Stimulated activated naive CD8-positive, alpha-beta T cell treated with anti-CD3 and anti-CD28 coated beads, Interleukin-15, Interleukin-2, amounts not matched to agents 100 ng/mL and 50 ng/mL, for 24 hours (primary cell): ENCODE measurements at regions not wholly inside any gene's neighbourhood (a gene's known extent, or its start where the extent isn't known, plus 50 kb on each side); places are given as distances from the start of the nearest gene placed in this dataset.

Source experiments
- H3K27ac Mint-ChIP-seq: one replicate; pipeline ENCODE4 v1.8.0; 2021; ENCODE audit warnings: mild to moderate bottlenecking, mixed read lengths
- H3K27me3 Mint-ChIP-seq: one replicate; pipeline ENCODE4 v1.8.0; 2021; ENCODE audit warnings: mixed read lengths
- H3K36me3 Mint-ChIP-seq: one replicate; pipeline ENCODE4 v1.8.0; 2021; ENCODE audit warnings: low read depth, mixed read lengths
- H3K4me1 Mint-ChIP-seq: one replicate; pipeline ENCODE4 v1.8.0; 2021; ENCODE audit warnings: low read depth, mixed read lengths
- H3K4me3 Mint-ChIP-seq: one replicate; pipeline ENCODE4 v1.8.0; 2021; ENCODE audit warnings: mild to moderate bottlenecking, mixed read lengths
- H3K9me3 Mint-ChIP-seq: one replicate; pipeline ENCODE4 v1.8.0; 2021; ENCODE audit warnings: mixed read lengths

DNA sequence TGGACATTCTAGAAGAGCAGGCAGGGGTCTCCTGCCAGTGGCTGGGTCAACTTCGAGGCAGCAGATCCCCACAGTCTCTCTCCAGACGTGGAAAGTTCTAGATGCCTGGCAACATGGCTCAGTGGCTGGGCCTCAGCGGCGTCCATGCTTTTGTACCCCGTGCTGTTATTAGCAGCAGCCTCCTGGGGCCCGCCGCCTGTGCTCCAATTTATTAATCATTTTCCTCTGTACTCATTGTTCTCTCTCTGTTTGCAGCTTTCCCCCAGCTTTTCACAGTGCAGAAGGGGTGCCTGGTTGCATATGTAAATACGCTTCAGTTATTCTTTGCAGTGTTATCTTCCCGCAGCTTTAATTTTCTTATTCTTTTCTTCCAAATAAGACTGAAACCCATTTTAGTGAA is 515.1 kb downstream of the TBC1D22A start:
- Mint-ChIP-seq H3K27me3 (peaks cover 14% of the 10 kb centered on the region), H3K9me3 (no peaks in the 10 kb centered on the region), H3K36me3 (no peaks in the 10 kb centered on the region), H3K4me1 (no peaks in the 10 kb centered on the region), H3K4me3 (no peak overlapping the region), H3K27ac (no peak overlapping the region)

DNA sequence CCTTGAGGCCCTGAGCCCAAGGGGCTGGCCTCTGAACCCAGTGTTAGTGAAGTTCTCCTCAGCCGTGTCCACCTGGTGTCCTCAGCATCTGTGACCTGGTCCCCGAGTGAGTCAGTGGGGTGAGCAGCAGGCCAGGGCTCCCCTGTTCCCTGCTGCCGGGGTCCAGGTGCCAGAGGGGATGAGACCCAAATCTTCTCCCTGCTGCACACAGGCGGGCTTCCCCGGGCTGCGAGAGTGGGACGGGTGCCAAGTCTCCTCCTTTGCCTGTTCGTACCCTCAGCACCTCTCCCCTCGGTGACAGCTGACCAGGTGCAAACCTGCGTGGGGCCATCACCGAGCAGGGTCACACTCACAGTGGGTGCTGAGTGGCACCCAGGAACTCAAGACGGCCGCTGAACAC is 514.5 kb downstream of the TBC1D22A start:
- Mint-ChIP-seq H3K36me3 (no peaks in the 10 kb centered on the region), H3K4me3 (no peak overlapping the region)

DNA sequence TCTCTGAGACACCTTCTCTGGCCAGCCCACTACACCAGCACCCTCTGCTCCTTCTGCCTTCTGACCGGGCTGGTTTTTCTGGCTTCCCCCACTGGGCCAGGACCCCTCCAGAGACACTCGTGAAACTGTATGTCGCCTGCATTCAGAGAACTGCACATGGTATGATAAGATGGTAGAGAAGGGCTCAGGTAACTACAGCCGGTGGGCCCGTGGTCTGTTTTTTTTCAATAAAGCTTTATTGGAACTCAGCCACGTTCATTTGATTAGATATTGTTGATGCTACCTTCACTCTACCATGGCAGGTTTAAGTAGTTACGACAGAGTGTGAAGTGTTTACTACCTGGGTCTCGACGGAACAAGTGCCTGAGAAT is 514.0 kb downstream of the TBC1D22A start:
- Mint-ChIP-seq H3K4me1 (no peaks in the 10 kb centered on the region), H3K4me3 (no peak overlapping the region), H3K36me3 (no peaks in the 10 kb centered on the region), H3K27me3 (peaks cover 14% of the 10 kb centered on the region), H3K9me3 (no peaks in the 10 kb centered on the region), H3K27ac (no peak overlapping the region)

More for the DNA sequence above, 514.5 kb downstream of the TBC1D22A start:
- Mint-ChIP-seq H3K4me1 (no peaks in the 10 kb centered on the region), H3K27ac (no peak overlapping the region), H3K9me3 (no peaks in the 10 kb centered on the region), H3K27me3 (peaks cover 14% of the 10 kb centered on the region)

GRCh38 chr22:47275605-47276449 is 513.4 kb downstream of the TBC1D22A start:
- Mint-ChIP-seq H3K4me1 (no peaks in the 10 kb centered on the region), H3K9me3 (no peaks in the 10 kb centered on the region), H3K27ac (no peak overlapping the region)

GRCh38 chr22:47274196-47274595 is 511.7 kb downstream of the TBC1D22A start:
- no peaks in the 10 kb centered on the region for H3K4me1 Mint-ChIP-seq
- H3K4me3 Mint-ChIP-seq = no peak overlapping the region
- no peaks in the 10 kb centered on the region for H3K36me3 Mint-ChIP-seq
- H3K27ac Mint-ChIP-seq = no peak overlapping the region
- no peaks in the 10 kb centered on the region for H3K9me3 Mint-ChIP-seq
- peaks cover 14% of the 10 kb centered on the region for H3K27me3 Mint-ChIP-seq

More at GRCh38 chr22:47275605-47276449, 513.4 kb downstream of the TBC1D22A start:
- no peaks in the 10 kb centered on the region for H3K36me3 Mint-ChIP-seq
- no peak overlapping the region for H3K4me3 Mint-ChIP-seq
- peaks cover 14% of the 10 kb centered on the region for H3K27me3 Mint-ChIP-seq

- Mint-ChIP-seq H3K36me3 (no peaks in the 10 kb centered on the region), H3K27me3 (no peaks in the 10 kb centered on the region), H3K9me3 (no peaks in the 10 kb centered on the region), H3K4me1 (no peaks in the 10 kb centered on the region), H3K27ac (no peak overlapping the region), H3K4me3 (no peak overlapping the region)
Observed at GRCh38 chr22:47270463-47271135, 508.1 kb downstream of the TBC1D22A start.

GRCh38 chr22:47269516-47270088 is 507.2 kb downstream of the TBC1D22A start:
- no peaks in the 10 kb centered on the region for H3K36me3 Mint-ChIP-seq
- H3K27ac Mint-ChIP-seq = no peak overlapping the region
- no peaks in the 10 kb centered on the region for H3K27me3 Mint-ChIP-seq
- H3K4me3 Mint-ChIP-seq = no peak overlapping the region
- no peaks in the 10 kb centered on the region for H3K9me3 Mint-ChIP-seq
- H3K4me1 Mint-ChIP-seq = no peaks in the 10 kb centered on the region

DNA sequence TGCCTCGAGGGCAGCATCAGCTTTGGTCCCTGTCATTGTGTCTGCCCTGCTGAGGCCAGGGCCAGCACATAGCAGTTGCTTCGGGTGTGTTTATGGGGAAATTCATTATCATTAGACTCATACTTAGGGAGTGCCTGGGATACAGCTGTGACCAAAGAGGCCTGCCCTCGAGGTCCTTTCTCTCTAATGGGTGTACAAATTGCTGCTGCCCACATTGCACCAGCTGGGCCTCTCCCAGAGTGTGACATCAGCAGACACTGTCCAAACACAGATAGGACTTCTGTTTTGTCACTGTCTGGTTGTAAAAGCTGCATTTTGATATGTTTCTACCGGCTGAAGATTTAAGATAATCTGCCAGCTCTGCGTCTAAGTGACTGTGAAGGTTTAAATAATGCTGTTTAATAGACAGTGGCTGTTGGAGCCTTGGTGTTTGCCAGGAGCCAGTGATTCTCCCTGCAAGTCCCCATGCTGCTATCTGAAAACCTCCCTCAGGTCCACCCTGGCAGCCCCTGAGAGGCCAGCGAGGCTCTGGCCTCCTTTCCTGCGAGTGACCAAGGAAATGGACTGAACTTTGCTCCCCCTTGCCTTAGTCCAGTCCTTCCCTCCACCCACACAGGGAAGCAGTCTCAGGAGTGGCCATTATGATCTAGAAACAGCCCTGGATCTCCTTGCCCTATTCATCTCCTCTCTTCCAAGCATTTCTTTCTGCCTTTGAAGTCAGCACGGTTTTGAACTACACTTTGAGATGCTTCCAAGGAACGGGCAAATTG is 505.2 kb downstream of the TBC1D22A start:
- H3K4me1 Mint-ChIP-seq = no peaks in the 10 kb centered on the region
- H3K9me3 Mint-ChIP-seq = no peaks in the 10 kb centered on the region
- H3K4me3 Mint-ChIP-seq = no peak overlapping the region
- no peak overlapping the region for H3K27ac Mint-ChIP-seq
- H3K27me3 Mint-ChIP-seq = no peaks in the 10 kb centered on the region
- H3K36me3 Mint-ChIP-seq = no peaks in the 10 kb centered on the region

DNA sequence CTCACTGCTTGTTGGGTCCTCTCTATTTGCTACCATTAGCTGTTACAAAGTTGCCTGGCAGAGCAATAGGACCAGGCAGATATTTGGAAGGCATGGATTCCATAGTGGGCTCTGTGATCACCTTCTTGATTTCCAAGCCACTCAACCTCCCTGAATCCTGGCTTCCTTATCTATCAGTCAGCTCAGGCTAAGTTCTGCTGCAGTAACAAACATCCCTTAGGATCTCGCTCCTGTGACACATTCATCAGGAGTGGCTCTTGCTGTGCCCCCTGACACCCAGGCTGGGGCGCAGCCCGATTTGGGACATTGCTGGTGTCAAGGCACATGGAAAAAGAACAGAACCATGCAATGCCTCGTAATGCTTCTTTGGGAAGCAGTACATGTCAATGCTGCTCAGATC is 503.9 kb downstream of the TBC1D22A start:
- Mint-ChIP-seq H3K36me3 (no peaks in the 10 kb centered on the region), H3K4me1 (no peaks in the 10 kb centered on the region), H3K9me3 (no peaks in the 10 kb centered on the region), H3K27me3 (no peaks in the 10 kb centered on the region), H3K27ac (no peak overlapping the region), H3K4me3 (no peak overlapping the region)

DNA sequence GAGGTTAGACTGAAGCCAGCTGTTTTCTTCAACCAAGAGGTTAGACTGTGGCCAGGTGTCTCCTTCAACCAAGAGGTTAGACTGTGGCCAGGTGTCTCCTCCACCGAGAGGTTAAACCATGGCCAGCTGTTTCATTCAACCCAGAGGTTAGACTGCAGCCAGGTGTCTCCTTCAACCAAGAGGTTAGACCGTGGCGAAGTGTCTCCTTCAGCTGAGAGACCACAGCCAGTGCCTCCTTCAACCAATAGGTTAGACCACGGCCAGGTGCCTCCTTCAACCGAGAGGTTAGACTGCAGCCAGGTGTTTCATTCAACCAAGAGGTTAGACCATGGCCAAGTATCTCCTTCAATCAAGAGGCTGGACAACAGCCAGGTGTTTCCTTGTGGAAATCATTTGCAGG is 498.1 kb downstream of the TBC1D22A start:
- Mint-ChIP-seq H3K36me3 (no peaks in the 10 kb centered on the region), H3K4me1 (no peaks in the 10 kb centered on the region), H3K9me3 (no peaks in the 10 kb centered on the region), H3K27me3 (peaks cover 3% of the 10 kb centered on the region), H3K4me3 (no peak overlapping the region), H3K27ac (no peak overlapping the region)

DNA sequence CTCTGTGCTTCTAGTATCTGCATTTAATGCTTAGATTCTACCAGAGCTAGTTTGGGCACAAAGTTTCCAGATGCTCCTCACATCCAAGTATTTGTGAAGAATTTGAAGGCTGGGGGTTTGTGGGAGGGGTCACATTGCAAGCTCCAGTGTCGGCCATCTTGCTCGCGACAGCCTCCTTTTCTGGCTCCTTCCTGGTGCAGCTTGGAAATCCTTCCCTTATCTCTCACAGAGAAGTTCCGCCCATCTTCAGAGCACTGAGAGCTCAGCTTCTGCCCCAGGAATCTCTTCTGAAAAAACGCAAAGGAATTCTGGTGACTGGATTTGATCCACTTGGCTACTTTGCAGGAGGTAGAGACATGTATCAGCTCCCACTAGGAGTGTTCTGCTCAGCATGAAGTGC is 497.5 kb downstream of the TBC1D22A start:
- H3K36me3 Mint-ChIP-seq = no peaks in the 10 kb centered on the region
- peaks cover 3% of the 10 kb centered on the region for H3K27me3 Mint-ChIP-seq
- H3K4me1 Mint-ChIP-seq = no peaks in the 10 kb centered on the region
- H3K4me3 Mint-ChIP-seq = no peak overlapping the region
- no peaks in the 10 kb centered on the region for H3K9me3 Mint-ChIP-seq
- H3K27ac Mint-ChIP-seq = no peak overlapping the region

DNA sequence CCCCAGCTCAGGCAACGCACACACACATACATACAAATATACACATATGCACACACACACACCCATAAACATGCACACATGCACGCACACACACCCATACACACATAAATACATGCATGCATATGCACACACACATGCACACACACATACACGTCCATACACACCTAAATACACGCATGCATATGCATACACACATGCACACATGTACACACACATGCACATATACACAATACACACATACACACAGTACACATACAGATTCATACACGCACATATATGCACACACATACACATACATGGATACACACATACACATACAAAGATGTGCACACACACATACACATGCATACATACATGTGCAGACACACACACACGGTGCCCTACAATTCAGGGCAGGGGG is 496.6 kb downstream of the TBC1D22A start:
- no peaks in the 10 kb centered on the region for H3K36me3 Mint-ChIP-seq
- H3K27ac Mint-ChIP-seq = no peak overlapping the region
- H3K27me3 Mint-ChIP-seq = peaks cover 3% of the 10 kb centered on the region
- H3K4me1 Mint-ChIP-seq = no peaks in the 10 kb centered on the region
- no peaks in the 10 kb centered on the region for H3K9me3 Mint-ChIP-seq
- H3K4me3 Mint-ChIP-seq = no peak overlapping the region

DNA sequence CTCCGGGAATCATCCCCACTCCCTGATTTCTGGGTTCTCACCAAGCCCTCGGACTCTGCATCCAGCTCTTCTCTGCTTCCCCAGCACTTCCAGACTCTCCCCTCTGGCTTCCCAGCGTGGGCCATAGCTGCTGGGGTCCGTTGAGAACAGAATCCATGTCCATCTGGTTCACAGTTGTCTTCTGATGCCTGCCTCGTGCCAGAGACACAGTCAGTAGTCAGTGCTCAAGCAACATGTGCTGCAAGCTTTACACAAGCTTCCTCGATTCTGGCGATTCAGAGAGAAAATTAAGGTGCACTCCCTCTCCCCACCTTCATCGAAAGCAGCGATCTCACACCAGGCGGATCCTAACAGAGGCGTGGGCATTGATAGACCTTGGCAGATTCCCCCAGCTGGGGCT is 495.5 kb downstream of the TBC1D22A start:
- Mint-ChIP-seq H3K27ac (no peak overlapping the region), H3K4me3 (no peak overlapping the region), H3K36me3 (no peaks in the 10 kb centered on the region), H3K9me3 (no peaks in the 10 kb centered on the region), H3K4me1 (no peaks in the 10 kb centered on the region), H3K27me3 (peaks cover 3% of the 10 kb centered on the region)

DNA sequence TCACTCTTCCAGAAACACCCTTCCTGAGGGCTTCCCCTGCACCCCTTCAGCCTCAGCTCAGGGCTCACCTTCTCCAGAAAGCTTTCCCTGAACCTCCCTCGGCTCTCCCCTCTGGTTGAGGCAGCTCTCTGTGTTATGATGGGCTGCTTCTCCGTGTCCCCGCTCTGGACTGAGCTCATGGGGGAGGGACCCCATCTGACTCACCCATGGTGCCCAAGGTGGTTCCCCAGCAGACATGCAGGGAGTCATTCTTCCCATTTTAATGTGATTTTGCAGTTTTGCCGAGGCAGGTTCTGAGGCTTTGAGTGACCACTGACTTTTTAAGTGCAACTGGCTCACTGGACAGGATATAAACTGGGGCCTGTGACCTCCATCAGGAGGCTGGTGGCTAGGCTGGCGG is 495.1 kb downstream of the TBC1D22A start:
- no peak overlapping the region for H3K27ac Mint-ChIP-seq
- H3K4me3 Mint-ChIP-seq = no peak overlapping the region
- no peaks in the 10 kb centered on the region for H3K9me3 Mint-ChIP-seq
- H3K27me3 Mint-ChIP-seq = peaks cover 3% of the 10 kb centered on the region
- H3K4me1 Mint-ChIP-seq = no peaks in the 10 kb centered on the region
- H3K36me3 Mint-ChIP-seq = no peaks in the 10 kb centered on the region

- Mint-ChIP-seq H3K27me3 (peaks cover 12% of the 10 kb centered on the region), H3K36me3 (no peaks in the 10 kb centered on the region), H3K4me3 (no peak overlapping the region), H3K4me1 (no peaks in the 10 kb centered on the region), H3K9me3 (no peaks in the 10 kb centered on the region), H3K27ac (no peak overlapping the region)
Observed at GRCh38 chr22:47251911-47252310, 489.5 kb downstream of the TBC1D22A start.
